Tibial artery (tissue), 4 donors: ENCODE measurements at regions not wholly inside any gene's neighbourhood (a gene's known extent, or its start where the extent isn't known, plus 50 kb on each side); places are given as distances from the start of the nearest gene placed in this dataset.

Experiments used
- DNase-seq, 2 donors: peaks; one replicate each; pipeline ENCODE4 v3.0.0-alpha.2; 2019
- H3K27ac ChIP-seq, 2 donors: fragments of 200-600 bp; sonication (generic) in 1 of 2; 1 replicate in 1 of 2; 2 replicates in 1 of 2; pipeline ENCODE4 v1.5.1; 2018 to 2019; ENCODE audit warnings: mild to moderate bottlenecking in 1 of 2
- H3K27me3 ChIP-seq, 2 donors: fragments of 200-600 bp; sonication (generic) in 1 of 2; one replicate each; pipeline versions ENCODE4 v1.5.1 to v1.6.0; 2016 to 2019
- H3K36me3 ChIP-seq, 3 donors: fragments of 200-600 bp; sonication (generic) in 2 of 3; one replicate each; pipeline ENCODE4 v1.5.1; 2016 to 2019; ENCODE audit warnings: mild to moderate bottlenecking in 2 of 3
- H3K4me1 ChIP-seq, 4 donors: fragments of 200-600 bp; sonication (generic) in 2 of 4; 1 replicate in 3 of 4; 2 replicates in 1 of 4; pipeline ENCODE4 v1.5.1; 2016 to 2019
- H3K4me3 ChIP-seq, 2 donors: fragments of 200-600 bp; sonication (generic) in 1 of 2; 1 replicate in 1 of 2; 2 replicates in 1 of 2; pipeline ENCODE4 v1.5.1; 2018 to 2019; ENCODE audit warnings: mild to moderate bottlenecking in 2 of 2
- H3K9me3 ChIP-seq, 3 donors: fragments of 200-600 bp; sonication (generic) in 1 of 3; one replicate each; pipeline ENCODE4 v1.5.1; 2016 to 2019
- intact Hi-C: fragments of 100-400 bp; cut with DNase I; formaldehyde crosslinking; loops from one replicate; pipeline ENCODE4 v1.15.0; 2023; ENCODE audit warnings: low total_unique reads
- TF ChIP-seq, protein P1 (sequence below), 2 experiments: fragments of 200-600 bp in 1 of 2; fragments of 450-650 bp in 1 of 2; IDR thresholded peaks; one replicate each; pipeline ENCODE4 v1.5.1; 2017 to 2019; ENCODE audit warnings: antibody characterized with exemption in 2 of 2, mild to moderate bottlenecking in 1 of 2, moderate library complexity in 1 of 2

DNA sequence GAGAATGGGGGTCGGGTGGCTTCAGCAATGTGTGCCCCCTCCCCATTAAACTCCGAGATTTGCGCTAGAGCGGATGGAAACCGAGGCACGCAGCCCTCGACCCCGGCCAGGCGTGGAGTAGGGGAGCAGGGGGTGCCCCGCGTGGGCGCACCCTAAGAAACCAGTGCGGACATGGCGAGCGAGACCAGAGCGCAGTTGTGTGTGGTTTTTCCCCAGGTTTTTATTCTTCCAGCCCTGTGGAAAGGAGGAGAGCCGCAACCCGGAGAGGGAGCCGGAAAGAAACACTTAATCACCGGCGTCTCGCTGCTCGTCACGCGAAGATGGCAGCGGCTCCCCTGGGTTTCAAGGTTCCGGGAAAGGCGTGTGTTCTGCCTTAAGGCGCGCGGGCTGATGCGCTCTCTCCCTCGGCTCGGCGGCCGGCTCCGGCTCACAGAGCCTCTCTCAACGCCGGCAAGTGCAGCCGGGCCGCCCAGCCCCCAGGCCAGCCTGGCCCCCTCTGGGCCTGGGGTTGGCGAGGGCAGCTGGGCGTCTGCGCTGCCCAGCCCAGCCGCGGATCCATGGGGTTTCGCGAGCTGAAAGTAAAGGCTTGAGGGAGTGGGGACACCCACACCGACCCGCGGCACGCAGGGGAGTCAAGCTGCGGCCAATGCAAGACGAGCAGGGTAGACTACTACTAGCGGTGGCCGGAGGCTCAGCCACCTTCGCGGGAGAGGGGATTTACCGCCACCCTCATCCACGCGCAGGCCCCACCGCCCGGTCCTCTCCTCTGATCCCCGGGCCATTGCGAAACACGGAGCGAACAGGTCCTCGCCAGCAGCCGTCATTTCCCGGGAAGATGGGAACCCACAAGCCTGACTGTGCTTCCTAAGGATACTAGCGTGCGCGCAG is 74.0 kb upstream of the BCOR start:
- Histone ChIP-seq H3K27ac (peak overlapping the region; percentile 93 to 97), H3K27me3 (no peaks in the 10 kb centered on the region)
- intact Hi-C loops, result no loop called here

DNA sequence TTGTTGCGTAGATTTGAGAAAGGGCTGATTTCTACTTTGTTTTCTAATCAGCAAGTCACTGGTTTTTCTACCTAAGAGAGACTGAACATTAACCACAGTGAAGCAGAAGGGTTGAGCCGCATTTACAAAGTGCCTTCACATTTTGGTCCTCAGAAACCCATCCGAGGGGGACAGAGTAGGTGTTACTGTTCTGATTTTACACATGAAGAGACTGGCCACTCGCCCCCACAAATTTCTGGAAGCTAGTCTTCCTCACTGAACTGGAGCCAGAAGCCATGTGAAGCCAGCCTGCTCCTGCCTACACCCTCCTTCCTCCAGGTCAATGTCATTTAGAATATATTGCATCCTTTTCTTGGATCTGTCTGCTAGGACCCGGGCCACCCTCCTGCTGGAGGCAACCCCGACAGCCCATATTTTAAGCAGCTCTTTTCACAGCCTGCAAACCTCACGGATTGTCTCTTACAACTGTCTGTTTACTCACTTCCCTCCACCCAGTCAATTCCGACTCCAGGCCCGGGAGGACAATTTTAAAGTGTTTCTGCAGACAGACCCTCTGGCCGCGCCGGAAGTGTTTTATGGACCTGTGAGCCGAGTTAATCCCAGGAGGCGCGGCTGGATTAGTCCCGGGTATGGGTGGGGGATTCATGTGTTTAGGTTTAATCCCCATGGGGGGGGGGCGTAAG is 73.2 kb upstream of the BCOR start:
- no peaks in the 10 kb centered on the region for H3K9me3 ChIP-seq
- peaks cover 0 to 55% (median 21%) of the 10 kb centered on the region in 4 donors for H3K4me1 ChIP-seq
- DNase-seq, result no peak
- H3K4me3 ChIP-seq, result peak overlapping the region; percentile 58 to 62
- no peaks in the 10 kb centered on the region for H3K36me3 ChIP-seq
- peak overlapping the region; percentile 93 to 97 for H3K27ac ChIP-seq
- H3K27me3 ChIP-seq, result no peaks in the 10 kb centered on the region
- intact Hi-C loops, result no loop called here
- TF ChIP-seq, protein P1, sequence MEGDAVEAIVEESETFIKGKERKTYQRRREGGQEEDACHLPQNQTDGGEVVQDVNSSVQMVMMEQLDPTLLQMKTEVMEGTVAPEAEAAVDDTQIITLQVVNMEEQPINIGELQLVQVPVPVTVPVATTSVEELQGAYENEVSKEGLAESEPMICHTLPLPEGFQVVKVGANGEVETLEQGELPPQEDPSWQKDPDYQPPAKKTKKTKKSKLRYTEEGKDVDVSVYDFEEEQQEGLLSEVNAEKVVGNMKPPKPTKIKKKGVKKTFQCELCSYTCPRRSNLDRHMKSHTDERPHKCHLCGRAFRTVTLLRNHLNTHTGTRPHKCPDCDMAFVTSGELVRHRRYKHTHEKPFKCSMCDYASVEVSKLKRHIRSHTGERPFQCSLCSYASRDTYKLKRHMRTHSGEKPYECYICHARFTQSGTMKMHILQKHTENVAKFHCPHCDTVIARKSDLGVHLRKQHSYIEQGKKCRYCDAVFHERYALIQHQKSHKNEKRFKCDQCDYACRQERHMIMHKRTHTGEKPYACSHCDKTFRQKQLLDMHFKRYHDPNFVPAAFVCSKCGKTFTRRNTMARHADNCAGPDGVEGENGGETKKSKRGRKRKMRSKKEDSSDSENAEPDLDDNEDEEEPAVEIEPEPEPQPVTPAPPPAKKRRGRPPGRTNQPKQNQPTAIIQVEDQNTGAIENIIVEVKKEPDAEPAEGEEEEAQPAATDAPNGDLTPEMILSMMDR (IDR thresholded peaks at IDR 0.05), result no peak

More for the DNA sequence above, 74.0 kb upstream of the BCOR start:
- no peaks in the 10 kb centered on the region for H3K36me3 ChIP-seq
- peak overlapping the region; percentile 58 to 62 for H3K4me3 ChIP-seq
- DNase-seq, result peak; percentile 75 to 81
- peaks cover 0 to 49% (median 17%) of the 10 kb centered on the region in 4 donors for H3K4me1 ChIP-seq
- peaks cover 0 to 4% (median 0%) of the 10 kb centered on the region in 3 donors for H3K9me3 ChIP-seq
- TF ChIP-seq, protein P1 (IDR thresholded peaks at IDR 0.05), result no peak

DNA sequence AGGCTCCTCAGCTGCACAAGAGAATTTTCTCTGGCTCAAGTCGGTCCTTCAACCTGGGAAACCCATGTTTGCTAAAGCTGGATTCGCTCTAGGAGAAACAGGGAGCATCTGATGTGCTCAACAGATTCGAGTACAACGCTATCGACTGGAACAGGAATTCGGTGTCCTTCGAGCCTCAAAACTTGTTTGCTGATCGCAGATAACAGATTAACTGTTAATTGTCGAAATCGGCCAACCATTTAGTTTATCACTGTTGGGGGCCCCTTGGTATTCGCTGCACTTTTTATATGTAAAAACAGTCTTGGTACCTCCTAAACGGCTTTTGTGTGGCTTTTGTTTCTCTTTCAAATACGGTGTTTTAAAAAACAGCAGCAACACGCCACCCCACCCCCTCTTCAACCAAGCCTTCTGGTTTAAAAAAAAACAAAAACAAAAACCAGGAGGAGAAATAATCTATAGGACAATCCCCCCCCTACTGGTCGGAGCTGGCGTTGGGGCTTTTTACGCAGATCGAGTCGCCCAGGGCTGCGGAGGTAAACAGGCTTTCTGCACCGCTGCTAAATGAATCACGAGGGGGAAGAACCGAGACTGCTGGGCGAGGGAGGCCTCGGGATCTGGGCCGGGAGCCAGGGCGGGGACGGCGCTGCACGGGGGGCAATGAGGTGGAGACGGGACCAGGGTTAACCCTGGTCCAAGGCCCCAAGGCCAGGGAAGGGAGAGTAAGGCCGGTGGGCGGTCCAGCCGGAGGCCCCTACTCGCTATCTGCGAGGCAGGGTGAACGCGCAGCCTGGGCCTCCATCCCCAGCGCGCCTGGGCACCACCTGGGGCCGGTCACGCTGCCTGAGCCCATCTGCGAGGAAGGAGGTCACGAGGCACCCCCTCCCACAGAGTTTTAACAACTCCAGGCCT is 71.7 kb upstream of the BCOR start:
- H3K4me3 ChIP-seq, result no peak overlapping the region
- DNase-seq, result peak in 1 of 2 donors; percentile 70
- intact Hi-C loops, result loop anchor here (5.0 kb wide), 2 partner anchors 157 to 437 kb away; no protein-coding TSS in a partner anchor

DNA sequence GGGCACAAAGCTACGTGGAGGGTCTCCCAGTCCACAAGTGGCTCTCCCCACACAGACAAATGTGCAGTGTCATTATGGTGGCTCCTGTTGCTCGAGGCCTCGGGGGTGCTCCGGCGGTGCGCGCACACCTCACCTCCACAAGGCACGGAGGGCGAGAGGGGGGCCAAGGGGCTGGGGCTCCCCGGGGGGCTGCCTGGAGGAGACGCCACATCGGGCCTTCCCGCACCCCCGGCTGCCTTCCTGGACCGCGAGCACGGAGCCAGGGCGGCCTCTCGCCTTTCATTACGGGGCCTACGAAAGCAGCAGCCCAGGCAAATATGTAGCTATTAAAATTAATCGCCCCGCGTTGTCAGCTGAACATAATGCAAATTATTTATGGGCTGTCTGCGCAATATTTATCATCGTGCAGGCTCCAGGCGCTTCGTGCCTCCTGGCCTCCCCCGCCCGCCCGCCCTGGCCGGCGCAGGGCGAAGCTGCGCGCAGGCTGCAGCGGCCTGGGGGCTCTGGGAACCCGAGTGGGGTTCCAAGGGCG is 70.8 kb upstream of the BCOR start:
- no peaks in the 10 kb centered on the region for H3K36me3 ChIP-seq
- H3K27me3 ChIP-seq, result no peaks in the 10 kb centered on the region
- peak overlapping the region; percentile 49 to 52 for H3K27ac ChIP-seq
- H3K4me3 ChIP-seq, result peak overlapping the region; percentile 50 to 51
- TF ChIP-seq, protein P1 (IDR thresholded peaks at IDR 0.05), result no peak
- H3K4me1 ChIP-seq, result peaks cover 0 to 45% (median 13%) of the 10 kb centered on the region in 4 donors
- intact Hi-C loops, result loop anchor here (5.0 kb wide), 2 partner anchors 156 to 436 kb away; no protein-coding TSS in a partner anchor
- no peak for DNase-seq
- no peaks in the 10 kb centered on the region for H3K9me3 ChIP-seq

More for the DNA sequence above, 71.7 kb upstream of the BCOR start:
- Histone ChIP-seq H3K36me3 (no peaks in the 10 kb centered on the region), H3K9me3 (no peaks in the 10 kb centered on the region), H3K4me1 (peaks cover 0 to 54% (median 19%) of the 10 kb centered on the region in 4 donors), H3K27ac (no peak overlapping the region), H3K27me3 (no peaks in the 10 kb centered on the region)
- TF ChIP-seq, protein P1 (IDR thresholded peaks at IDR 0.05), result no peak
